ENCODE measurements at regions not wholly inside any gene's neighbourhood (a gene's known extent, or its start where the extent isn't known, plus 50 kb on each side); places are given as distances from the start of the nearest gene placed in this dataset.

GRCh38 chr2:129763966-129764365, 215.5 kb upstream of the RAB6C start:
- H3K4me3 ChIP-seq: no peak overlapping the region
- BruUV-seq (replicated peaks): no TSS peak
- no peaks in the 10 kb centered on the region for H3K9me1 ChIP-seq (ENCODE audit: control insufficient read depth, insufficient read depth, low read length)
- H3K36me3 ChIP-seq (ENCODE audit: control insufficient read depth, insufficient read depth, low read length): no peaks in the 10 kb centered on the region
- no peak overlapping the region for H3K4me2 ChIP-seq (ENCODE audit: insufficient read depth, low read length)
- H3K9ac ChIP-seq (ENCODE audit: insufficient read depth in 1 of 2, low read depth in 2 of 2, low read length in 2 of 2): no peak overlapping the region
- H3K27ac ChIP-seq (ENCODE audit: extremely low read depth, low read depth, low read length): no peak overlapping the region
- H3K79me2 ChIP-seq (ENCODE audit: control insufficient read depth, insufficient read depth, low read length): no peaks in the 10 kb centered on the region
- DNase-seq (ENCODE audit: extremely low read depth in 1 of 4, low spot score in 3 of 4) (no peak), FAIRE-seq (no peak), ATAC-seq (no peak)
- in situ Hi-C loops (cut with MboI): no loop called here
- WGBS (ENCODE audit: insufficient coverage, low coverage, missing lambda C conversion rate): 8% methylated on average over 5 of the region's 5 CpGs
- H3K4me1 ChIP-seq (replicated peaks in 1 of 2; ENCODE audit: control insufficient read depth in 2 of 2, insufficient read depth in 2 of 2, low read length in 2 of 2): no peaks in the 10 kb centered on the region
- no peak overlapping the region for H2AFZ ChIP-seq (ENCODE audit: low read depth, low read length)
- H4K20me1 ChIP-seq (replicated peaks; ENCODE audit: control insufficient read depth, insufficient read depth, low read length): no peaks in the 10 kb centered on the region
- CTCF ChIA-PET (ENCODE audit: low intra/inter-chr PET ratio): no interaction called here
- intact Hi-C loops (cut with micrococcal nuclease): no loop called here
- POLR2A ChIA-PET: interaction anchor here (1.2 kb wide), 1 partner anchor 16 kb away, joined by 3 read pairs; no protein-coding TSS in a partner anchor
- no peaks in the 10 kb centered on the region for H3K9me3 ChIP-seq (replicated peaks; ENCODE audit: control insufficient read depth, insufficient read depth, low read depth, low read length)
- H3K27me3 ChIP-seq (ENCODE audit: control insufficient read depth in 2 of 2, insufficient read depth in 2 of 2, low read length in 2 of 2): peaks cover 0 to 69% of the 10 kb centered on the region in 2 experiments; a peak in 3 of 5 replicates
- no peak for TF ChIP-seq NR2C1 (IDR thresholded peaks at IDR 0.05)
- TF ChIP-seq NR2C1 (tag; IDR thresholded peaks at IDR 0.05): no peak
- no peak for TF ChIP-seq WHSC1 (IDR thresholded peaks at IDR 0.05; ENCODE audit: low read length)
- TF ChIP-seq SIN3A (IDR thresholded peaks at IDR 0.05; ENCODE audit: borderline replicate concordance in 2 of 2, control insufficient read depth in 1 of 2, low read depth in 2 of 2, low read length in 2 of 2): no peak
- no peak for TF ChIP-seq LARP7 (IDR thresholded peaks at IDR 0.05)
